Tibial nerve (tissue), 4 donors: ENCODE measurements at regions not wholly inside any gene's neighbourhood (a gene's known extent, or its start where the extent isn't known, plus 50 kb on each side); places are given as distances from the start of the nearest gene placed in this dataset.

ENCODE experiments used
- DNase-seq, 2 donors: peaks; one replicate each; pipeline ENCODE4 v3.0.0-alpha.2; 2019; ENCODE audit warnings: low spot score in 2 of 2
- H3K27ac ChIP-seq, 4 donors: fragments of 200-600 bp; sonication (generic) in 3 of 4; one replicate each; pipeline ENCODE4 v1.5.1; 2017 to 2019; ENCODE audit warnings: mild to moderate bottlenecking in 1 of 4
- H3K27me3 ChIP-seq, 2 donors: fragments of 200-600 bp; sonication (generic) in 1 of 2; one replicate each; pipeline versions ENCODE4 v1.5.1 to v1.6.0; 2017 to 2019
- H3K36me3 ChIP-seq, 3 donors: fragments of 200-600 bp; sonication (generic); one replicate each; pipeline ENCODE4 v1.5.1; 2018 to 2019
- H3K4me1 ChIP-seq, 4 donors: fragments of 200-600 bp; sonication (generic) in 3 of 4; one replicate each; pipeline ENCODE4 v1.5.1; 2017 to 2019
- H3K4me3 ChIP-seq, 4 donors: fragments of 200-600 bp; sonication (generic) in 3 of 4; one replicate each; pipeline ENCODE4 v1.5.1; 2017 to 2019; ENCODE audit warnings: mild to moderate bottlenecking in 1 of 4, moderate library complexity in 1 of 4
- H3K9me3 ChIP-seq, 4 donors: fragments of 200-600 bp; sonication (generic) in 3 of 4; one replicate each; pipeline ENCODE4 v1.5.1; 2017 to 2019
- CTCF ChIP-seq, 5 experiments: fragments of 200-600 bp in 3 of 5; fragments of 450-650 bp in 2 of 5; sonication (generic) in 3 of 5; IDR thresholded peaks; one replicate each; pipeline ENCODE4 v1.5.1; 2016 to 2019; ENCODE audit warnings: antibody characterized with exemption in 5 of 5, mild to moderate bottlenecking in 3 of 5, moderate library complexity in 2 of 5
- EP300 ChIP-seq, 2 donors: sonication (generic); formaldehyde crosslinking; IDR thresholded peaks; one replicate each; pipeline ENCODE4 v1.6.1; 2017; ENCODE audit warnings: antibody characterized with exemption in 2 of 2, mild to moderate bottlenecking in 1 of 2
- POLR2A ChIP-seq, 2 donors: fragments of 450-650 bp; IDR thresholded peaks; one replicate each; pipeline ENCODE4 v1.6.1; 2017; ENCODE audit warnings: antibody characterized with exemption in 2 of 2, mild to moderate bottlenecking in 2 of 2, moderate library complexity in 2 of 2
- WGBS, 2 donors: methylation state at CpG; one replicate each; pipeline ENCODE4 v1.1.5; 2018; 5-methylcytosine and 5-hydroxymethylcytosine counted together

DNA sequence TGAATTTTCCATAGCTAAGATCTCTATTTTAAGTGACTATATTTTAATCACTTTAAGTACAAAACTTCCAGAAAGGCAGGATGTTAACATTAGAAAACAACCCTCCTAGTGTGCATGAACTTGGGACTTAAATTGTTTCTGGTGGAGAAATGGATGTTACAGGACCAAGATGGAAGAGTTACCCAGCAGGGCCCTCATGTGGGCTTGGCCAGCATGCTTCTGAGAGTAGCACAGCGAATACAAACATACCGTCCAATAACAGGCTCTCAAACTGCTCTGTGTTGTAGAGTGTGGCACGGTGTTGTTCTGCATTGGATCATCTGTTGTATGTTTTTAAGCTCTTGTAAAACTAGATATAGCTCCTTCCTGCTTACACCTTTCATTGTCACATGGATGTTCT lies 346.1 kb upstream of the SMIM21 start:
- H3K27ac ChIP-seq = no peak overlapping the region
- TF ChIP-seq EP300 (IDR thresholded peaks at IDR 0.05) (no peak), POLR2A (IDR thresholded peaks at IDR 0.05) (no peak), CTCF (IDR thresholded peaks at IDR 0.05) (no peak)
- no peaks in the 10 kb centered on the region for H3K9me3 ChIP-seq
- no peak for DNase-seq
- H3K4me1 ChIP-seq = no peaks in the 10 kb centered on the region
- no peaks in the 10 kb centered on the region for H3K27me3 ChIP-seq
- H3K4me3 ChIP-seq = no peak overlapping the region
- 70 to 89% methylated on average over 3 of the region's 3 CpGs for WGBS, 2 donors
- H3K36me3 ChIP-seq = no peaks in the 10 kb centered on the region

GRCh38 chr18:75762758-75763157 lies 335.3 kb upstream of the SMIM21 start:
- TF ChIP-seq POLR2A (IDR thresholded peaks at IDR 0.05) (no peak), EP300 (IDR thresholded peaks at IDR 0.05) (no peak), CTCF (IDR thresholded peaks at IDR 0.05) (no peak)
- no peaks in the 10 kb centered on the region for H3K4me1 ChIP-seq
- no peak overlapping the region for H3K27ac ChIP-seq
- DNase-seq = no peak
- H3K27me3 ChIP-seq = no peaks in the 10 kb centered on the region
- H3K36me3 ChIP-seq = no peaks in the 10 kb centered on the region
- WGBS, 2 donors = 79 to 89% methylated on average over 2 of the region's 2 CpGs
- H3K9me3 ChIP-seq = no peaks in the 10 kb centered on the region
- no peak overlapping the region for H3K4me3 ChIP-seq

DNA sequence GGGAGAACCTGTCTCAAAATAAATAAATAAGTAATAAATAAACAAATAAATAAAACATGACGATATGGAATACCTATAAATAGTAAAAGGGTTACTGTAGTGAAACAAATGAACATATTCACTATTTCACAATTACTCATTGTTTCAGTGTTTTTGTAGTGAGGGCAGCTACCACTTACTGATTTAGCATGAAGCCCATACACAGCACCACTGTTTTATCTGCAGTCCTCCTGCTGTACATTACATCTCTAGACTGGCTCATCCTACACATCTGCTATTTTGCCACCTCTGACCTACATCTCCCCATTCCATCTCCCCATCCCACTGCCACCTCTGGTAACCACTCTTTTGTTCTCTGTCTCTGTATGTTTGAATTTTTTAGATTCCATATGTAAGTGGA lies 332.7 kb upstream of the SMIM21 start:
- TF ChIP-seq EP300 (IDR thresholded peaks at IDR 0.05) = no peak
- no peak for TF ChIP-seq POLR2A (IDR thresholded peaks at IDR 0.05)
- TF ChIP-seq CTCF (IDR thresholded peaks at IDR 0.05) = no peak
- no peaks in the 10 kb centered on the region for H3K27me3 ChIP-seq
- no peaks in the 10 kb centered on the region for H3K4me1 ChIP-seq
- H3K9me3 ChIP-seq = no peaks in the 10 kb centered on the region
- no peak overlapping the region for H3K4me3 ChIP-seq
- H3K27ac ChIP-seq = no peak overlapping the region
- WGBS, 2 donors = 35 to 40% methylated on average over 1 of the region's 1 CpG
- DNase-seq = no peak
- H3K36me3 ChIP-seq = no peaks in the 10 kb centered on the region

- WGBS, 2 donors = 60 to 62% methylated on average over 7 of the region's 7 CpGs
- no peaks in the 10 kb centered on the region for H3K4me1 ChIP-seq
- H3K36me3 ChIP-seq = no peaks in the 10 kb centered on the region
- no peak for DNase-seq
- no peaks in the 10 kb centered on the region for H3K9me3 ChIP-seq
- H3K27me3 ChIP-seq = no peaks in the 10 kb centered on the region
- no peak overlapping the region for H3K27ac ChIP-seq
- TF ChIP-seq CTCF (IDR thresholded peaks at IDR 0.05) (no peak), POLR2A (IDR thresholded peaks at IDR 0.05) (no peak), EP300 (IDR thresholded peaks at IDR 0.05) (no peak)
- no peak overlapping the region for H3K4me3 ChIP-seq
These were observed 330.4 kb upstream of the SMIM21 start for GRCh38 chr18:75757951-75758350.

DNA sequence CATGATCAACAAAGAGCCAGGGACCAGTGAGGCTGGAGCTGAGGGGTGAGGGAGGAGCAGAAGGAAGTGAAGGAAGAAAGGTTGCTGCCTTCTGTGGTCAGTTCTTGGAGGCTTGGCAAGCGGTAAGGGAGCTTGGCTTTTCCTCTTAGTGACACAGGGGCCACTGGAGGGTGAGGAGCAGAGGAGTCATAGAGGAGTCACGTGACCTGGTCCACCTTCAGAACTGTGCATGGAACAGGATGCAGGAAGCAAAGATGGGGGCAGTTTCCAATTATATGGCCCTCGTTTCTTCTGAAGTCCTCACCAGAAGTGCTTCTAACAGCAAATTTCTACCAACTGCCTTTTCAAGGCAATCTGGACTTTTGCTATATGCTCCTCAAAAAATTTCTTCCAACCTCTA lies 326.9 kb upstream of the SMIM21 start:
- Histone ChIP-seq H3K4me1 (no peaks in the 10 kb centered on the region), H3K9me3 (no peaks in the 10 kb centered on the region), H3K4me3 (no peak overlapping the region), H3K27ac (no peak overlapping the region), H3K36me3 (no peaks in the 10 kb centered on the region), H3K27me3 (no peaks in the 10 kb centered on the region)
- TF ChIP-seq CTCF (IDR thresholded peaks at IDR 0.05) (no peak), POLR2A (IDR thresholded peaks at IDR 0.05) (no peak)
- WGBS, 2 donors = 79 to 91% methylated on average over 3 of the region's 3 CpGs
- no peak for DNase-seq
